ENCODE measurements at regions not wholly inside any gene's neighbourhood (a gene's known extent, or its start where the extent isn't known, plus 50 kb on each side); places are given as distances from the start of the nearest gene placed in this dataset.

DNA sequence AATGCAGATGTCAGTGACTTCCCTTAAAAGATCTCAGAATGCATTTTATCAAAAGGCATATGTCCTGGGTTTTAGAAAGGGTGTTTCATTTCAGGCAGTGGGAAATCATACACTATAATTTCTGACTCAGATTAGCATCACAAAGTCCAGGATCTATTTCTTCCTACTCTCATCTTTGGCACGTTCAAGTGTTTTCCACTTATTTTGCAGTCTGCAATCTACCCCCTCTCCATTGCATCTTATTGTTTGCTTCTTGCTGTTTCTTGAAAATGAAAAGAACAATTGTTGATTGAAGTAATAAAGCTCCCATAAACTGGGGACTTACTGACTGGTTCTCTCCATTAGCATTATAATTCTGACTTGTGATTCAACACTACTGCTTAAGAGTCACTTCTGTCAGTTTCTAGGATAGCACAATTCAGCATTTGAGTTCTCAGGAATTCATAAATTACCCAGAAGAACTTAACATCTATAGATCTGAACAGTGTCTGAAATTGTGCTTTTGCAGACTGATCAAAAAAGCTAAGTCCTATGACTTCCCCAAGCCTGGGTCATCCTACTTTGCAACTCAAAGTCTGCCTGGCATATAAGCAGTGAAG, 332.9 kb downstream of the RASEF start:
- no peak for DNase-seq (ENCODE audit: low spot score in 2 of 2, unreplicated experiment in 2 of 2)
- Mint-ChIP-seq H3K27me3 (ENCODE audit: low read depth) (no peaks in the 10 kb centered on the region), H3K36me3 (no peaks in the 10 kb centered on the region), H3K4me3 (no peak overlapping the region), H3K27ac (no peak overlapping the region), H3K9me3 (no peaks in the 10 kb centered on the region), H3K4me1 (peaks cover 10% of the 10 kb centered on the region)
- TF ChIP-seq, protein P1, sequence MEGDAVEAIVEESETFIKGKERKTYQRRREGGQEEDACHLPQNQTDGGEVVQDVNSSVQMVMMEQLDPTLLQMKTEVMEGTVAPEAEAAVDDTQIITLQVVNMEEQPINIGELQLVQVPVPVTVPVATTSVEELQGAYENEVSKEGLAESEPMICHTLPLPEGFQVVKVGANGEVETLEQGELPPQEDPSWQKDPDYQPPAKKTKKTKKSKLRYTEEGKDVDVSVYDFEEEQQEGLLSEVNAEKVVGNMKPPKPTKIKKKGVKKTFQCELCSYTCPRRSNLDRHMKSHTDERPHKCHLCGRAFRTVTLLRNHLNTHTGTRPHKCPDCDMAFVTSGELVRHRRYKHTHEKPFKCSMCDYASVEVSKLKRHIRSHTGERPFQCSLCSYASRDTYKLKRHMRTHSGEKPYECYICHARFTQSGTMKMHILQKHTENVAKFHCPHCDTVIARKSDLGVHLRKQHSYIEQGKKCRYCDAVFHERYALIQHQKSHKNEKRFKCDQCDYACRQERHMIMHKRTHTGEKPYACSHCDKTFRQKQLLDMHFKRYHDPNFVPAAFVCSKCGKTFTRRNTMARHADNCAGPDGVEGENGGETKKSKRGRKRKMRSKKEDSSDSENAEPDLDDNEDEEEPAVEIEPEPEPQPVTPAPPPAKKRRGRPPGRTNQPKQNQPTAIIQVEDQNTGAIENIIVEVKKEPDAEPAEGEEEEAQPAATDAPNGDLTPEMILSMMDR (IDR thresholded peaks at IDR 0.05; ENCODE audit: unreplicated experiment): no peak

DNA sequence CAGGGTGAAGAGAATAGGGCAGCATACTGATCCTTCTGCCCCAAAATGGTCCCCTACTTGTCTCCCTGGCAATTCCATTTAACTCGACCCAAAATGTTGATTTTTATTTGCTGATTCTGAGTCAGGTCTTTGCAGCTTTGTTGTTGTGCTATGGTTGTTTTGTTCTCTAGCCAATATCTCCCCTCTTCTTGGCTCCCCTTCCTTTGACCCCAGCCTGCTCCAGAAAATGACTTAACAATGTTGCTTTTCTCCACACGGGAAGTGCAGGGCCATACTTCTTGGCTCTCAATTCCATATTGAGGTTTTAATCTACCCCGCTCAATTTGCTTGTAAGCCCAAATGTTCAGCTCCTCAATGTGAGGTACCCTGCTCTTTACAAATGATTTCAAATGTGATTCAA, 330.0 kb downstream of the RASEF start:
- Mint-ChIP-seq H3K27ac (peak overlapping the region; percentile 37), H3K36me3 (no peaks in the 10 kb centered on the region), H3K4me3 (no peak overlapping the region), H3K4me1 (peaks cover 10% of the 10 kb centered on the region), H3K9me3 (no peaks in the 10 kb centered on the region), H3K27me3 (ENCODE audit: low read depth) (no peaks in the 10 kb centered on the region)
- DNase-seq (ENCODE audit: low spot score in 2 of 2, unreplicated experiment in 2 of 2): no peak
- TF ChIP-seq, protein P1 (IDR thresholded peaks at IDR 0.05; ENCODE audit: unreplicated experiment): no peak

DNA sequence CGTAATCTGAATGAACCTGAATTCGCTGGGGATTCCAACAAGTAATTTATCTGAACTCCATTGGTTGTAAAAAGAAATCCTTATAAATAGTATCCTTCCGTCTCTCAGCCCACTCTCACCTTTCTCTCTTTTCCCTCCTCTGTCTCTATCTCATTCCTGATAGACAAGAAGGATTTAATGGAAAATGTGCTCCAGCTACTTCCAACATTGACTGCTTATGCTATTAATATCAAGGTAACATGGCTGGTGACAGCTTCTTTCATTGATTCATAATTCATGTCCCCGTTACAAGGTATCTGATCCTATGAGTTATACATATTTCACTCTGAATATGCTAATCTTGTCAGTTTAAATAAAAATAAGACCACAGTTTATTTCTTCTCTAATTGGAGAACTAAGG, 326.8 kb downstream of the RASEF start:
- no peak for DNase-seq (ENCODE audit: low spot score in 2 of 2, unreplicated experiment in 2 of 2)
- H3K4me1 Mint-ChIP-seq: peaks cover 8% of the 10 kb centered on the region

DNA sequence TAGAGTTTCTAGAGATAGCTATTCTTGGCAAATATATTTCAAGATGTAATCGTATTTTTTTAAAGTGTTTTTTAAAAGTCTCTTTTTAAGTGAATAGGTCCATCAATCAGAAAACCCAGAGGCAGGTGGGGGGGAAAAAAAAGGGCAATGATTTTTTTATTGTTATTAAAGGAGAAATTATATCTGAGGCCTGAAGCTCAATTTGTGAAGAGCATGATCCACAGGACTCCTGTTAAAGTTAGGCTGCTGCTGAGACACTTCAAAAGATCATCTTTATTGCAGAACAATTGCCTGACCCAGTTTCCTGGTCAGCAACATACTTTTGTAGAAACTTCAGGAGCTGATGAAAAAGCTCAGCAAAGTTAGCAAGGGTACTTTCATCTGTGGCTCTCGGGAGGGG, 326.2 kb downstream of the RASEF start:
- Mint-ChIP-seq H3K27me3 (ENCODE audit: low read depth) (no peaks in the 10 kb centered on the region), H3K4me3 (no peak overlapping the region), H3K27ac (no peak overlapping the region), H3K9me3 (no peaks in the 10 kb centered on the region), H3K36me3 (no peaks in the 10 kb centered on the region), H3K4me1 (peaks cover 8% of the 10 kb centered on the region)
- TF ChIP-seq, protein P1 (IDR thresholded peaks at IDR 0.05; ENCODE audit: unreplicated experiment): no peak
- DNase-seq (ENCODE audit: low spot score in 2 of 2, unreplicated experiment in 2 of 2): no peak

More for the DNA sequence above, 326.8 kb downstream of the RASEF start:
- Mint-ChIP-seq H3K27ac (no peak overlapping the region), H3K27me3 (ENCODE audit: low read depth) (no peaks in the 10 kb centered on the region), H3K9me3 (no peaks in the 10 kb centered on the region), H3K4me3 (no peak overlapping the region), H3K36me3 (no peaks in the 10 kb centered on the region)
- TF ChIP-seq, protein P1 (IDR thresholded peaks at IDR 0.05; ENCODE audit: unreplicated experiment): no peak

DNA sequence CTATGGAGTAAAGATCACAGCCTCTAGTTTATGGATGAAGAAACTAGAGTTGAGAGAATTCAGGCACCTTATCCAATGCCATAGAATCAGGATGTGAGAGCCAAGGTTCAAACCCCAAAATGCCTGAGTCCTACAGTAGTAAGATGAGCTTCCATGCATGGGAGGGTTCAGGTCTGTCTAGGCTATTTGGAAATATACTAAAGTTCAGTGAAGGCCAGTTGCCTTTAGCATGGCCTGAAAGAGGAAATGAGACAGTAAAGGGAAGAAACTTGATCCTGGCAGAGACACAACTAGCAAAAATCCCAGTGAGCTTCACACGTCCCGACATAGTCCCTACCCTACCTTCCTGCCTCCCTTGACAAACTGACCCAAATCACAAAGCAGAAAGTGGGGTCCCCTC, 317.0 kb downstream of the RASEF start:
- Mint-ChIP-seq H3K27me3 (ENCODE audit: low read depth) (no peaks in the 10 kb centered on the region), H3K4me1 (no peaks in the 10 kb centered on the region)
- TF ChIP-seq, protein P1 (IDR thresholded peaks at IDR 0.05; ENCODE audit: unreplicated experiment): no peak

More for the DNA sequence above, 317.0 kb downstream of the RASEF start:
- Mint-ChIP-seq H3K27ac (no peak overlapping the region), H3K36me3 (no peaks in the 10 kb centered on the region), H3K9me3 (no peaks in the 10 kb centered on the region), H3K4me3 (no peak overlapping the region)
- DNase-seq (ENCODE audit: low spot score in 2 of 2, unreplicated experiment in 2 of 2): no peak

Measured in mesothelial cell of epicardium (in vitro differentiated cells).